ENCODE measurements at regions not wholly inside any gene's neighbourhood (a gene's known extent, or its start where the extent isn't known, plus 50 kb on each side); places are given as distances from the start of the nearest gene placed in this dataset.
"Not testable (repeated sequence)": the region's sequence is repeated elsewhere in the genome, so short reads cannot be mapped to it uniquely, and the experiment has no call there.

- CTCF ChIA-PET; H3K4me3 ChIP-seq (ENCODE audit: control insufficient read depth in 1 of 7, extremely low read depth in 1 of 7, insufficient read depth in 4 of 7, low read depth in 2 of 7, low read length in 6 of 7); H3K27me3 ChIP-seq (replicated peaks in 2 of 5; ENCODE audit: control insufficient read depth in 4 of 5, insufficient read depth in 5 of 5, low read length in 4 of 5); H3K27ac ChIP-seq (ENCODE audit: insufficient read depth in 1 of 2, low read depth in 1 of 2, low read length in 2 of 2, poor library complexity in 1 of 2, severe bottlenecking in 2 of 2); H3K36me3 ChIP-seq (ENCODE audit: control insufficient read depth in 4 of 4, insufficient read depth in 4 of 4, low read length in 3 of 4); DNase-seq; H3K4me1 ChIP-seq (ENCODE audit: control extremely low read depth in 1 of 4, control insufficient read depth in 4 of 4, insufficient read depth in 4 of 4, low read length in 3 of 4); H3K9me3 ChIP-seq (ENCODE audit: control extremely low read depth in 1 of 5, control insufficient read depth in 4 of 5, insufficient read depth in 2 of 5, low read depth in 1 of 5, low read length in 4 of 5); POLR2A ChIA-PET: not testable (repeated sequence)
- WGBS (ENCODE audit: insufficient coverage), result no CpG with 5 or more reads among the region's 1 CpG
Measured at GRCh38 chr21:27887808-27888455, 921.0 kb upstream of the ADAMTS5 start.

- Histone ChIP-seq H3K9me3 (ENCODE audit: control extremely low read depth in 1 of 5, control insufficient read depth in 4 of 5, insufficient read depth in 2 of 5, low read depth in 1 of 5, low read length in 4 of 5) (no peaks in the 10 kb centered on the region), H3K4me1 (ENCODE audit: control extremely low read depth in 1 of 4, control insufficient read depth in 4 of 4, insufficient read depth in 4 of 4, low read length in 3 of 4) (no peaks in the 10 kb centered on the region), H3K36me3 (ENCODE audit: control insufficient read depth in 4 of 4, insufficient read depth in 4 of 4, low read length in 3 of 4) (no peaks in the 10 kb centered on the region), H3K27ac (ENCODE audit: insufficient read depth in 1 of 2, low read depth in 1 of 2, low read length in 2 of 2, poor library complexity in 1 of 2, severe bottlenecking in 2 of 2) (no peak overlapping the region), H3K27me3 (replicated peaks in 2 of 5; ENCODE audit: control insufficient read depth in 4 of 5, insufficient read depth in 5 of 5, low read length in 4 of 5) (no peaks in the 10 kb centered on the region), H3K4me3 (ENCODE audit: control insufficient read depth in 1 of 7, extremely low read depth in 1 of 7, insufficient read depth in 4 of 7, low read depth in 2 of 7, low read length in 6 of 7) (no peak overlapping the region)
- CTCF ChIA-PET, result no interaction called here
- POLR2A ChIA-PET, result no interaction called here
- DNase-seq, result no peak
- whole genome bisulfite sequencing (ENCODE audit: insufficient coverage), result 97% methylated on average over 20 of the region's 31 CpGs
Measured at GRCh38 chr21:27885296-27885711, 918.4 kb upstream of the ADAMTS5 start.

GRCh38 chr21:27881331-27881730 is 914.4 kb upstream of the ADAMTS5 start:
- DNase-seq; CTCF ChIA-PET; H3K4me1 ChIP-seq (ENCODE audit: control extremely low read depth in 1 of 4, control insufficient read depth in 4 of 4, insufficient read depth in 4 of 4, low read length in 3 of 4); H3K4me3 ChIP-seq (ENCODE audit: control insufficient read depth in 1 of 7, extremely low read depth in 1 of 7, insufficient read depth in 4 of 7, low read depth in 2 of 7, low read length in 6 of 7); POLR2A ChIA-PET; H3K27ac ChIP-seq (ENCODE audit: insufficient read depth in 1 of 2, low read depth in 1 of 2, low read length in 2 of 2, poor library complexity in 1 of 2, severe bottlenecking in 2 of 2); H3K9me3 ChIP-seq (ENCODE audit: control extremely low read depth in 1 of 5, control insufficient read depth in 4 of 5, insufficient read depth in 2 of 5, low read depth in 1 of 5, low read length in 4 of 5); H3K27me3 ChIP-seq (replicated peaks in 2 of 5; ENCODE audit: control insufficient read depth in 4 of 5, insufficient read depth in 5 of 5, low read length in 4 of 5); H3K36me3 ChIP-seq (ENCODE audit: control insufficient read depth in 4 of 4, insufficient read depth in 4 of 4, low read length in 3 of 4): not testable (repeated sequence)
- 90% methylated on average over 2 of the region's 3 CpGs for WGBS (ENCODE audit: insufficient coverage)

GRCh38 chr21:27872411-27872810 is 905.5 kb upstream of the ADAMTS5 start:
- H3K27ac ChIP-seq (ENCODE audit: insufficient read depth in 1 of 2, low read depth in 1 of 2, low read length in 2 of 2, poor library complexity in 1 of 2, severe bottlenecking in 2 of 2); H3K36me3 ChIP-seq (ENCODE audit: control insufficient read depth in 4 of 4, insufficient read depth in 4 of 4, low read length in 3 of 4); H3K27me3 ChIP-seq (replicated peaks in 2 of 5; ENCODE audit: control insufficient read depth in 4 of 5, insufficient read depth in 5 of 5, low read length in 4 of 5); CTCF ChIA-PET; DNase-seq; POLR2A ChIA-PET; H3K4me3 ChIP-seq (ENCODE audit: control insufficient read depth in 1 of 7, extremely low read depth in 1 of 7, insufficient read depth in 4 of 7, low read depth in 2 of 7, low read length in 6 of 7); H3K9me3 ChIP-seq (ENCODE audit: control extremely low read depth in 1 of 5, control insufficient read depth in 4 of 5, insufficient read depth in 2 of 5, low read depth in 1 of 5, low read length in 4 of 5); H3K4me1 ChIP-seq (ENCODE audit: control extremely low read depth in 1 of 4, control insufficient read depth in 4 of 4, insufficient read depth in 4 of 4, low read length in 3 of 4): not testable (repeated sequence)
- 90% methylated on average over 2 of the region's 2 CpGs for WGBS (ENCODE audit: insufficient coverage)

- H3K27ac ChIP-seq (ENCODE audit: insufficient read depth in 1 of 2, low read depth in 1 of 2, low read length in 2 of 2, poor library complexity in 1 of 2, severe bottlenecking in 2 of 2); H3K9me3 ChIP-seq (ENCODE audit: control extremely low read depth in 1 of 5, control insufficient read depth in 4 of 5, insufficient read depth in 2 of 5, low read depth in 1 of 5, low read length in 4 of 5); H3K27me3 ChIP-seq (replicated peaks in 2 of 5; ENCODE audit: control insufficient read depth in 4 of 5, insufficient read depth in 5 of 5, low read length in 4 of 5); POLR2A ChIA-PET; H3K4me1 ChIP-seq (ENCODE audit: control extremely low read depth in 1 of 4, control insufficient read depth in 4 of 4, insufficient read depth in 4 of 4, low read length in 3 of 4); CTCF ChIA-PET; H3K36me3 ChIP-seq (ENCODE audit: control insufficient read depth in 4 of 4, insufficient read depth in 4 of 4, low read length in 3 of 4); H3K4me3 ChIP-seq (ENCODE audit: control insufficient read depth in 1 of 7, extremely low read depth in 1 of 7, insufficient read depth in 4 of 7, low read depth in 2 of 7, low read length in 6 of 7); DNase-seq: not testable (repeated sequence)
Measured at GRCh38 chr21:27870755-27871154, 903.9 kb upstream of the ADAMTS5 start.

- H3K9me3 ChIP-seq (ENCODE audit: control extremely low read depth in 1 of 5, control insufficient read depth in 4 of 5, insufficient read depth in 2 of 5, low read depth in 1 of 5, low read length in 4 of 5); H3K36me3 ChIP-seq (ENCODE audit: control insufficient read depth in 4 of 4, insufficient read depth in 4 of 4, low read length in 3 of 4); H3K27ac ChIP-seq (ENCODE audit: insufficient read depth in 1 of 2, low read depth in 1 of 2, low read length in 2 of 2, poor library complexity in 1 of 2, severe bottlenecking in 2 of 2); DNase-seq; POLR2A ChIA-PET; H3K27me3 ChIP-seq (replicated peaks in 2 of 5; ENCODE audit: control insufficient read depth in 4 of 5, insufficient read depth in 5 of 5, low read length in 4 of 5); H3K4me1 ChIP-seq (ENCODE audit: control extremely low read depth in 1 of 4, control insufficient read depth in 4 of 4, insufficient read depth in 4 of 4, low read length in 3 of 4); H3K4me3 ChIP-seq (ENCODE audit: control insufficient read depth in 1 of 7, extremely low read depth in 1 of 7, insufficient read depth in 4 of 7, low read depth in 2 of 7, low read length in 6 of 7); CTCF ChIA-PET: not testable (repeated sequence)
- WGBS (ENCODE audit: insufficient coverage), result 100% methylated on average over 1 of the region's 3 CpGs
Measured at GRCh38 chr21:27860314-27860955, 893.5 kb upstream of the ADAMTS5 start.

- DNase-seq; H3K4me3 ChIP-seq (ENCODE audit: control insufficient read depth in 1 of 7, extremely low read depth in 1 of 7, insufficient read depth in 4 of 7, low read depth in 2 of 7, low read length in 6 of 7); CTCF ChIA-PET; H3K27ac ChIP-seq (ENCODE audit: insufficient read depth in 1 of 2, low read depth in 1 of 2, low read length in 2 of 2, poor library complexity in 1 of 2, severe bottlenecking in 2 of 2); H3K9me3 ChIP-seq (ENCODE audit: control extremely low read depth in 1 of 5, control insufficient read depth in 4 of 5, insufficient read depth in 2 of 5, low read depth in 1 of 5, low read length in 4 of 5); H3K27me3 ChIP-seq (replicated peaks in 2 of 5; ENCODE audit: control insufficient read depth in 4 of 5, insufficient read depth in 5 of 5, low read length in 4 of 5); H3K36me3 ChIP-seq (ENCODE audit: control insufficient read depth in 4 of 4, insufficient read depth in 4 of 4, low read length in 3 of 4); H3K4me1 ChIP-seq (ENCODE audit: control extremely low read depth in 1 of 4, control insufficient read depth in 4 of 4, insufficient read depth in 4 of 4, low read length in 3 of 4); POLR2A ChIA-PET: not testable (repeated sequence)
- WGBS (ENCODE audit: insufficient coverage), result 100% methylated on average over 2 of the region's 5 CpGs
Measured at GRCh38 chr21:27858053-27858825, 891.4 kb upstream of the ADAMTS5 start.

All from common myeloid progenitor, CD34-positive (primary cell).